Cardiac muscle cell (in vitro differentiated cells and primary cell): ENCODE measurements at regions not wholly inside any gene's neighbourhood (a gene's known extent, or its start where the extent isn't known, plus 50 kb on each side); places are given as distances from the start of the nearest gene placed in this dataset.

Source experiments
- DNase-seq, 2 donors: peaks; one replicate each; pipeline versions ENCODE4 v3.0.0 to v3.0.0-alpha.2; 2010 to 2017; ENCODE audit warnings: low read depth in 1 of 2, low spot score in 1 of 2
- H3K27ac ChIP-seq: fragments of 200-600 bp; sonication (generic); 2 replicates; pipeline ENCODE4 v1.5.1; 2016
- H3K27me3 ChIP-seq: fragments of 200-600 bp; sonication (generic); 2 replicates; pipeline ENCODE4 v1.6.0; 2016; ENCODE audit warnings: control low read depth
- H3K36me3 ChIP-seq: fragments of 200-600 bp; sonication (generic); 2 replicates; pipeline ENCODE4 v1.5.1; 2016; ENCODE audit warnings: control low read depth
- H3K4me1 ChIP-seq: fragments of 200-600 bp; sonication (generic); 2 replicates; pipeline ENCODE4 v1.8.1; 2017; ENCODE audit warnings: low read depth, mild to moderate bottlenecking, mixed run types
- H3K4me3 ChIP-seq: fragments of 200-600 bp; sonication (generic); 2 replicates; pipeline ENCODE4 v1.5.1; 2016; ENCODE audit warnings: mild to moderate bottlenecking
- H3K9me3 ChIP-seq: fragments of 200-600 bp; sonication (generic); 2 replicates; pipeline ENCODE4 v1.5.1; 2017; ENCODE audit warnings: low read depth, mild to moderate bottlenecking, control low read depth
- CTCF ChIP-seq: IDR thresholded peaks from 2 replicates; pipeline ENCODE4 v1.5.1; 2012; ENCODE audit warnings: low read depth, mild to moderate bottlenecking, low read length

- TF ChIP-seq CTCF, result no peak
- H3K27me3 ChIP-seq, result no peaks in the 10 kb centered on the region
- H3K9me3 ChIP-seq, result no peaks in the 10 kb centered on the region
- no peak overlapping the region for H3K27ac ChIP-seq
- no peak for DNase-seq
- H3K4me3 ChIP-seq, result no peak overlapping the region
- H3K36me3 ChIP-seq, result no peaks in the 10 kb centered on the region
- H3K4me1 ChIP-seq, result no peaks in the 10 kb centered on the region
Observed at GRCh38 chr4:79472036-79472435, 64.0 kb upstream of the GK2 start.

- H3K27ac ChIP-seq, result no peak overlapping the region
- H3K27me3 ChIP-seq, result no peaks in the 10 kb centered on the region
- no peaks in the 10 kb centered on the region for H3K9me3 ChIP-seq
- H3K4me3 ChIP-seq, result no peak overlapping the region
- no peaks in the 10 kb centered on the region for H3K36me3 ChIP-seq
- TF ChIP-seq CTCF, result no peak
- DNase-seq, result no peak
- no peaks in the 10 kb centered on the region for H3K4me1 ChIP-seq
Observed at GRCh38 chr4:79471309-79471708, 63.3 kb upstream of the GK2 start.

GRCh38 chr4:79467246-79467932, 59.4 kb upstream of the GK2 start:
- H3K4me3 ChIP-seq, result no peak overlapping the region
- no peaks in the 10 kb centered on the region for H3K9me3 ChIP-seq
- no peak for TF ChIP-seq CTCF
- peaks cover 3% of the 10 kb centered on the region for H3K4me1 ChIP-seq
- no peaks in the 10 kb centered on the region for H3K27me3 ChIP-seq
- DNase-seq, result peak in 1 of 2 donors; percentile 34
- H3K36me3 ChIP-seq, result no peaks in the 10 kb centered on the region
- no peak overlapping the region for H3K27ac ChIP-seq

- peak in 1 of 2 donors; percentile 34 for DNase-seq
- H3K4me1 ChIP-seq, result peaks cover 10% of the 10 kb centered on the region
- no peaks in the 10 kb centered on the region for H3K9me3 ChIP-seq
- H3K36me3 ChIP-seq, result no peaks in the 10 kb centered on the region
- H3K4me3 ChIP-seq, result no peak overlapping the region
- no peak overlapping the region for H3K27ac ChIP-seq
- H3K27me3 ChIP-seq, result no peaks in the 10 kb centered on the region
- no peak for TF ChIP-seq CTCF
Observed at GRCh38 chr4:79466621-79467020, 58.6 kb upstream of the GK2 start.
